ENCODE measurements at regions not wholly inside any gene's neighbourhood (a gene's known extent, or its start where the extent isn't known, plus 50 kb on each side); places are given as distances from the start of the nearest gene placed in this dataset.

- no peak for DNase-seq (ENCODE audit: low spot score)
These were observed 684.3 kb upstream of the SORCS1 start for GRCh38 chr10:107848726-107849360.

DNA sequence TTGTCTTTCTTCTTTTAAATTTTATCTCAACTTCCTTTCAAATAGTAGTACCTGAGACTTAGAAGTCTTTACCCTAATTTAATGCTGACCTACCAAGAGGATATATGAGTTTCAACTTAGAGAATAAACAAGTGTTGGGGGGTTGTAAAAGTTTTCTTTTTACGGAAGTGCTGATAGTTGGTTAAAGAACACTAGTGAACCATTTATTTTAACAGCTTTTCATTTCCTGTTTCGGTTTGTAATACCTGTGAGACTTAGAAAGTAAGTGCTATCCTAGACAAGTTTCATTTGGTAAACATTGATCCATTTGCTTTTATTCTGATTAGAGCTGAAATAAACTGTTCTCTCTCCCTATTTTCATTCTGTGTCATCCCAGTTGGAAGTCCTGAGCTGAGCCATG is 683.1 kb upstream of the SORCS1 start:
- DNase-seq (ENCODE audit: low spot score): no peak

DNA sequence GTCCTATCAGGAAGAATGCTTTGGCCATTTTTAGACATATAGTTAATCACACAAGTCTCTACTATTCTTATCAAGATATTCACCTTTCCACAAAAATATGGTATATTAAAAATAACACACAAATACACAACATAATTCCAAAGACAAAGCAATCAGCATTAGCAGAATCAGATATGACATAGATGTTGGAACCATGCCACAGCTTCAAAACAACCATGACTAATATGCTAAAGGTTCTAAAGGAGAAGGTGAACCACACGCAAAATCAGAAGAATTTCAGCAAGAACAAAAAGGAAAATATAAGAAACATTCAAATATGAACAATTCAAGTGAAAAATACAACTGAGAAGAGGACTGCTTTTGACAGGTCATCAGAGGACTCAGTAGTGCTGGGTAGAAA is 670.2 kb upstream of the SORCS1 start:
- peak; percentile 3 for DNase-seq (ENCODE audit: low spot score)

DNA sequence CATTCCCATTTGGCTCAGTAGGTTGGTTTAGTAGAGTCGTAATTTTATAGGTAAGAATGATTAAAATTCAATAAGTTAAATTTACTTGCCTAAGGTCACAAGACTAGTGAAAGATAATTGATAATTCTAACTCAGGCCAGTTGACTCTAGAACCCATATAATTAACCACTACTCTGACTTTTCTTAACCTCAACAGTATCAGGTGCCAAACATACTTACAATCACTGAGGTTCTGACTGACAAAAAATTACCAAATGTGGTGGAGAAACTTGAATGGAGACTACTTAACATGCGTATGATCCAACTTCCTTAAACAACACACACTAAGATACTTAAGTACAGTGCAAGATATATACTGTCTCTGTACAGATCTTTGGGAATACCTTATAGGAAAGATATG is 667.3 kb upstream of the SORCS1 start:
- DNase-seq (ENCODE audit: low spot score): no peak

GRCh38 chr10:107829161-107829560 is 664.7 kb upstream of the SORCS1 start:
- DNase-seq (ENCODE audit: low spot score): no peak

DNA sequence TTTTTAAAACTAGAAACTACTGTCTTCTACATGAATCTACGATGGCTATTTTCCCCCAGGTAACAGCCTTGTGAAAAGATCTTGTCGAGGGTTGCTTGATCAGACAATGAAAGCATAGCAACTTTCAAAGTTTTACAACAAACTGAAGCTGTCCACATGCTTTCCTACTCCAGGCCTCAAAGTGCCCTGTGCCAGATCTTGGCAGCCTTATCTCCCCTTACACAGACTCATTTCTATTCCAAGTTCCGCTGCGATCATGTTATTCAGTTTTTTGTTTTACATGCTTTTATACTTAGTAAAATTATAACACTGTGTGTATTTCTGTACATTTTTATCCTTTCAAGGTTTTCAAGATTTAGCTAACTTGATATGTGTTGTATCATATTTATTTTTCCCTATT is 661.7 kb upstream of the SORCS1 start:
- DNase-seq (ENCODE audit: low spot score): no peak

DNA sequence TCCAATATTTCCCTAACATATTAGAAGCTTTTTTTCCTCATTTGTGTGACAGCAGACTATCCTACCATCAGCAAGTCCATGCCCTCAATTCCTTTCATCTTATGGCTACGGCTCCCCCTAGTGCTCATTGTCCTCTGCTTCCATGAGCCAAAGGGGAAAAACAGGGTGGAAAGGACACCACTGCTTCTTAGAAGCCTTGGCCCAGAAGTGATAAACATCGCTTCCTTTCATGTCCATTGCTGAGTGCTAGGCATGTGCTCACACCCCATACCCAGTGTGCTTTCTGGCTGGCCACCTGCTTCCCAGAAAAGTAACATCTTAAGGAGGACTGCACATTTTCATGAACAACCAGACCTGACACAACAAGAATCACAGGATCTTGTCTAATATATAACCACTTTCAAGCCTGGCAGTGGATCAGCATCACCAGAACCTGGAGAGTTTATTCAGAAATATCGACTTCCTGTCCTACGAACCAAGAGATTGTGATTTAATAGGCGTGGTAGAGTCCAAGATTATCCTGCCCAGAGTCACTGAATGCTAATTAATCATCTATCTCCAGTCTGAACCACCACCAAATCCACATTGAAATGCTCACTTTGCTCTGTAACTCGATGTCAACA is 650.5 kb upstream of the SORCS1 start:
- peak; percentile 70 for DNase-seq (ENCODE audit: low spot score)

- DNase-seq (ENCODE audit: low spot score): no peak
These were observed 649.1 kb upstream of the SORCS1 start for GRCh38 chr10:107813451-107814162.

- DNase-seq (ENCODE audit: low spot score): no peak
These were observed 645.4 kb upstream of the SORCS1 start for GRCh38 chr10:107809889-107810288.

GRCh38 chr10:107807836-107808235 is 643.3 kb upstream of the SORCS1 start:
- no peak for DNase-seq (ENCODE audit: low spot score)

- no peak for DNase-seq (ENCODE audit: low spot score)
These were observed 641.5 kb upstream of the SORCS1 start for GRCh38 chr10:107806026-107806425.

DNA sequence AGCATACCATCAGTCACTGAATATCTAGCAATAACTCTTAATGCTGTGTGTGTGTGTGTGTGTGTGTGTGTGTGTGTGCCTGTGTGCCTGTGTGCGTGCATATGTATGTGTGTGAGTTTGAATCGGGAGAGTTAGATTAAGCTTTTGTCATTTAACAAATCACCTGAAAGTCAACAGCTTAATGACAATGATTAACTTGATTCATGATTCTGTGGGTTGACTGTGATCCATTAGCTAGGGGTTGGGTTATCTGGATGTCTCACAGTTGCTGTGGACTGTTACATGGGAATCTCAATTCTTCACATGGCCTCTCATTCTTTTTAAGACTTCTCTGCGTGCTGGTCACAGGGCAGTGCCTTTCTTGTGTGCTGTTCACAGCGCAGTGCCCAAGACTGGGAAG is 639.0 kb upstream of the SORCS1 start:
- DNase-seq (ENCODE audit: low spot score): no peak

GRCh38 chr10:107800061-107800460 is 635.6 kb upstream of the SORCS1 start:
- no peak for DNase-seq (ENCODE audit: low spot score)

GRCh38 chr10:107790271-107790670 is 625.8 kb upstream of the SORCS1 start:
- no peak for DNase-seq (ENCODE audit: low spot score)

DNA sequence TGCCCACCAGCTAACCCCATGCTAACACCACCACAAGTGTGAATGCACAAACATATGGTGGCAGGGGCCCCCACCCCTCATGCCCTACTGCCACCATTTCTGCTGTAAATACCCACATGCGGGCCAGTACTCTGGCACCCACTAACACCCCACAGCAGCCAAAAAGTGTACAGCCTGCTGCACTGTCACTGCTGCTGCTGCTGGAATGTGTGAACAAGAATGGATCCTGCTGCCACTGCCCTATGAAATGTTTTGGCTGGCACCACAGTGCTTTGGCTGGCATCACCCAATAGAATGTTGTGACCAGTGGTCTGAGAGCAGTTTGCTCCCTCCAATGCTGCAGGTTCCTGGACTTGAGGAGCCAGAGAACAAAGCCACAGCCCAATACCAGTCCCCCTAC is 606.6 kb upstream of the SORCS1 start:
- DNase-seq (ENCODE audit: low spot score): no peak

DNA sequence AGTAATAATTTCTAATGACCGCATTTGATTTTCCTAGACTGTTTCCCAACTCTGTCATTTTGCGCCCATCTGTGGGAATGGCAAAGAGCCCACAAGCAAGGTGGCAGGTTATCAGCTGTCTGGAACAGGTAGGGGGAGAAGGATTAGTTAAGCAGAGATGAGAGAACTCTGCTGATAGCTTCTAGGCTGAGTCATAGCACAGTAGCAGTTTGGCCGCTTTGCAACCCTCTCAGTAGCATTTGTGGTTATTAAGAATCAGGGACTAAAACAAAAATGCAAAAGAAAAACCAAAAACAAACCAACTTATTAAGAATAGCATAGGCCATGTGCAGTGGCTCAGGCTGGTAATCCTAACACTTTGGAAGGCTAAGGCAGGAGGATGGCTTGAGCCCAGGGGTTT is 602.7 kb upstream of the SORCS1 start:
- peak; percentile 25 for DNase-seq (ENCODE audit: low spot score)

DNA sequence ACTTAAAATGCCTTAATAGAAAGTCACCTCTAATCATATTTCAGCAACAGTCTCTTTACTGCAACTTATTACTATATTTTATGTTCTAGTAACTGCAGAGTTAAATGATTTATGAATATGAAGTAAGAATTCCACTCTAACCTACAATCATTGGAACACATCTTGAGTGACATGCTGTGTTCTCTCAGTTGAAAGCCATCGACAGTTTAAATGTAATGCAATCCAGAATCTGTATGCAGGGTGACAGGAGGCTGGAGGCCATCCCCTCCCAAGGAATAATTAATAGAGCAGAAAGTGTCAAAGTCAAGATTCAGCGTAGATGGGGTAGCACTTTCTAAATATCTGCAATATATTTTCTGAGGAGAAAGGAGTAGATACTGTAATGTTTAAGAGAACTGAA is 590.3 kb upstream of the SORCS1 start:
- DNase-seq (ENCODE audit: low spot score): no peak

DNA sequence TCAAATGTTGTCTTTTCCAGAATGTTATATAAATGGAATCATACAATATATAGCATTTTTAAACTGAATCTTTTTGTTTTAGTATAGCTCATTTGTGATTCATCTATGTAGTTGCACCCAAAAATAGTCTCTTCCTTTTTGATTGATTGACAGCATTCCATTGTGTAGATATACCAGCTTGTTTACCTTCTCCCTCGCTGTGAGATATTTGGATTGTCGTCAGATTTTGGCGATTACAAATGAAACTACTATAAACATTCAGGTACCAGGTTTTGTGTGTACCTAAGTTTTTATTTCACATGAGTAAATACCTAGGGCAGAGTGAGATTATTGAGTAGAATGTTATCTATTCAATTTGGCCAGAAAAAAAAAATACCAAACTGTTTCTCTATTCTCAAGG is 584.7 kb upstream of the SORCS1 start:
- no peak for DNase-seq (ENCODE audit: low spot score)

DNA sequence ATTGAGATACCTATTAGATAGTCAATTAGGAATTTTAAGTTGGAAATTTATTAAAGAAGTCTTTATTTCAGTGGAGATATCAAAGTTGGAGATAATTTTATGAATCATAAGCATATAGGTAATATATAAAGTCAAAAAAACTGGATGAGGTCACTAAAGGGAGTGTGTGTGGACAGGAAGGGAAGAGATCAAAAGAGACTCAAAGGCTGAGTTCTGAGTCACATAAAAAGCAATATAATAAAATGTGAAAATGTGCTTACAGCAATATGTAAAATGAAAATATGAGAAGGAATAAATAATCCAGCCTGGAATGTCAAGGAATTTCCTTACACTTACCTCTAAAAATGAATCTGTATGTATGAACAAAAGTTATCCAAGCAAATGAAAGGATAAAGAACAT is 583.3 kb upstream of the SORCS1 start:
- no peak for DNase-seq (ENCODE audit: low spot score)

GRCh38 chr10:107741971-107742370 is 577.5 kb upstream of the SORCS1 start:
- no peak for DNase-seq (ENCODE audit: low spot score)

DNA sequence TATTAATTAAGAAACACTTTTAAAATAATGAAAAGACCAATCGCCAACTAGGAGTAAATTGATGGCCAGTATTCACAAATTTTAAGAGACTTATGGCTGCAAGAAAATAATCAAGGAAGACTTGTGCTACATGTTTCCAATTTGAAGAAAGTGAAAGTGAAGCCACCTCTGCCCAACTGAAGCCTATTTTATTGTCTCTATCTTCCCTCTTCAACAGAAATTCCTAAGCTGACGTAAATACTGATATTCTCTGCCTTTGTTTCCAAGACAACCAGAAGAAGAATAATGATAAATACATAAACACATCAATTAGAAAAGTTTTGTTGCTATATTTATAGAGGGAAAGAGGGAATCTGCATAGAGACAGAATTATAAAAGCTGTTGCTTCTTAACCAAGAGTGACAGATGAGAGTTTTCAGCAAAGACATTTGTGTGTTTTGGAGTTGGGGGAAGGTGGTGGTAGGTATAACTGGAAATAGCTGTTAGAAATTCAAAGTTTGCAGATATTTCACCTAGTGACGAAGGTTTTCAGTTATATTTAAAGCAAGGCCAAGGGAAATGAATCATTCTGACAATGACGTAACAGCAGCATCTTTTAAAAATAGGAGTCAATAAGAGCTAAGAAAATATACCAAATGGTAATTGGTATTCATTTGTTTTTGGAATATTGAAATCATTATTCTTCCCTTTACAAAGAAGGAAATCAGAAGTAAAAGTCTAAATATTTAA is 576.6 kb upstream of the SORCS1 start:
- DNase-seq (ENCODE audit: low spot score): peak; percentile 60

GRCh38 chr10:107739951-107740350 is 575.4 kb upstream of the SORCS1 start:
- DNase-seq (ENCODE audit: low spot score): no peak

Data from A172 (cell line).